SW480 (cell line): ENCODE measurements at regions not wholly inside any gene's neighbourhood (a gene's known extent, or its start where the extent isn't known, plus 50 kb on each side); places are given as distances from the start of the nearest gene placed in this dataset.
"Not testable (repeated sequence)": the region's sequence is repeated elsewhere in the genome, so short reads cannot be mapped to it uniquely, and the experiment has no call there.

ENCODE experiments used
- DNase-seq: peaks from one replicate; pipeline ENCODE4 v3.0.0-alpha.2; 2016; ENCODE audit warnings: low spot score

GRCh38 chr2:228409493-228409892 is 228.0 kb upstream of the SPHKAP start:
- DNase-seq = no peak

- no peak for DNase-seq
Measured at GRCh38 chr2:228408529-228409227, 227.2 kb upstream of the SPHKAP start.

GRCh38 chr2:228407821-228408220 is 226.3 kb upstream of the SPHKAP start:
- no peak for DNase-seq

- no peak for DNase-seq
Measured at GRCh38 chr2:228401065-228401912, 219.8 kb upstream of the SPHKAP start.

- no peak for DNase-seq
Measured at GRCh38 chr2:228387776-228388175, 206.3 kb upstream of the SPHKAP start.

GRCh38 chr2:228378696-228379425 is 197.4 kb upstream of the SPHKAP start:
- no peak for DNase-seq

- DNase-seq = no peak
Measured at GRCh38 chr2:228378233-228378632, 196.7 kb upstream of the SPHKAP start.

- no peak for DNase-seq
Measured at GRCh38 chr2:228377533-228377932, 196.0 kb upstream of the SPHKAP start.

GRCh38 chr2:228374741-228375140 is 193.3 kb upstream of the SPHKAP start:
- no peak for DNase-seq

GRCh38 chr2:228373191-228373590 is 191.7 kb upstream of the SPHKAP start:
- DNase-seq = no peak

- no peak for DNase-seq
Measured at GRCh38 chr2:228372212-228372611, 190.7 kb upstream of the SPHKAP start.

GRCh38 chr2:228369400-228370031 is 188.0 kb upstream of the SPHKAP start:
- no peak for DNase-seq

- DNase-seq = no peak
Measured at GRCh38 chr2:228367356-228367755, 185.9 kb upstream of the SPHKAP start.

- no peak for DNase-seq
Measured at GRCh38 chr2:228359473-228359872, 178.0 kb upstream of the SPHKAP start.

- no peak for DNase-seq
Measured at GRCh38 chr2:228355897-228356296, 174.4 kb upstream of the SPHKAP start.

GRCh38 chr2:228352980-228353379 is 171.5 kb upstream of the SPHKAP start:
- not testable (repeated sequence) for DNase-seq

- no peak for DNase-seq
Measured at GRCh38 chr2:228352048-228352447, 170.6 kb upstream of the SPHKAP start.

GRCh38 chr2:228348516-228349064 is 167.1 kb upstream of the SPHKAP start:
- no peak for DNase-seq

- no peak for DNase-seq
Measured at GRCh38 chr2:228344531-228344930, 163.0 kb upstream of the SPHKAP start.

- DNase-seq = no peak
Measured at GRCh38 chr2:228339525-228339924, 158.0 kb upstream of the SPHKAP start.

- DNase-seq = no peak
Measured at GRCh38 chr2:228334180-228334579, 152.7 kb upstream of the SPHKAP start.

- no peak for DNase-seq
Measured at GRCh38 chr2:228329282-228329681, 147.8 kb upstream of the SPHKAP start.
